ENCODE measurements at regions not wholly inside any gene's neighbourhood (a gene's known extent, or its start where the extent isn't known, plus 50 kb on each side); places are given as distances from the start of the nearest gene placed in this dataset.

DNA sequence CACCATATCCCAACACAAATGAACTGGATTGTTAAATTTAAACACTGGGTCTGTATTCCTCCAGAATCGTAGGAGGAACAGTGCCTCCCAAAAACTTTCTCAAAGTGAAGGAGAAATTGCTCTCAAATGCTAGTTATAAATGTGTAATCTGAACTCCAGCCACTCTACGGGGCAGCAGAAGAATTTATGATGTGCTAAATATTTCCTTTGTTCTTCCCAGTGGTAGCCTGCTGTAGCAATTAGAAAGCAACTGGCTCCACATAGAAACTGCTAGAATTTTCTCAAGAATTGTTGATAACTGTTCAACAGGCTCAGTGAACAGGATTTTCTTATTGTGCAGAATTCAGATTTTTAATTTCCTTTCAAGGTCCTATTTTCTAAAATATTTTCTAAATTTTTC, 49.8 kb upstream of the EYA4 start:
- DNase-seq, result no peak

Measured in CD4-positive, alpha-beta T cell treated with Interleukin-12 subunit alpha and Interleukin-12 subunit beta, for 1 hour (primary cell).